B cell (primary cell): ENCODE measurements at regions not wholly inside any gene's neighbourhood (a gene's known extent, or its start where the extent isn't known, plus 50 kb on each side); places are given as distances from the start of the nearest gene placed in this dataset.

Source experiments
- ATAC-seq: fragments of 200-7000 bp; cut with Tn5 transposase; one replicate; pipeline ENCODE4 v1.10.0; 2021; ENCODE audit warnings: low read depth, mild to moderate bottlenecking, moderate number of reproducible peaks, moderate library complexity
- CTCF ChIA-PET: fragments of 350-600 bp; sonication (Branson Sonifier 250); formaldehyde crosslinking; loops from one replicate; lab custom pipeline; 2021; ENCODE audit warnings: antibody characterized with exemption, inconsistent platforms; lab: Charles Lee
- POLR2A ChIA-PET: fragments of 350-600 bp; sonication (Branson Sonifier 250); formaldehyde crosslinking; loops from one replicate; lab custom pipeline; 2021; ENCODE audit warnings: antibody characterized with exemption; lab: Charles Lee
- DNase-seq: peaks from one replicate; pipeline ENCODE4 v3.0.0; 2013
- H2AFZ ChIP-seq: 2 replicates; pipeline ENCODE4 v1.6.1; 2012; ENCODE audit warnings: mild to moderate bottlenecking, low read depth, low read length; ENCODE audit not compliant: insufficient read depth, poor library complexity, severe bottlenecking
- H3K27ac ChIP-seq, 2 donors: 1 replicate in 1 of 2; 2 replicates in 1 of 2; pipeline ENCODE4 v1.5.1; 2012 to 2013; ENCODE audit warnings: low read length in 2 of 2, mild to moderate bottlenecking in 2 of 2, moderate library complexity in 1 of 2
- H3K27me3 ChIP-seq, 4 experiments: fragments of 200-600 bp in 1 of 4; sonication (generic) in 1 of 4; replicated peaks in 1 of 4; 1 replicate in 2 of 4; 2 replicates in 2 of 4; pipeline versions ENCODE4 v1.6.1 to v1.7.0; 2013 to 2016; ENCODE audit warnings: low read length in 3 of 4, mild to moderate bottlenecking in 2 of 4, mixed read lengths in 1 of 4, moderate library complexity in 1 of 4; ENCODE audit not compliant: insufficient read depth in 4 of 4, control insufficient read depth in 3 of 4; ENCODE audit errors: control extremely low read depth in 1 of 4
- H3K36me3 ChIP-seq, 2 experiments: replicated peaks in 1 of 2; 1 replicate in 1 of 2; 2 replicates in 1 of 2; pipeline versions ENCODE4 v1.6.1 to v1.7.1; 2013; ENCODE audit warnings: low read length in 1 of 2; ENCODE audit not compliant: insufficient read depth in 2 of 2, control insufficient read depth in 1 of 2; ENCODE audit errors: control extremely low read depth in 1 of 2, extremely low read depth in 1 of 2
- H3K4me1 ChIP-seq, 2 donors: fragments of 200-600 bp in 1 of 2; sonication (generic) in 1 of 2; 1 replicate in 1 of 2; 2 replicates in 1 of 2; pipeline versions ENCODE4 v1.5.1 to v1.6.1; 2013 to 2017; ENCODE audit warnings: low read length in 2 of 2; ENCODE audit not compliant: control insufficient read depth in 2 of 2, insufficient read depth in 2 of 2
- H3K4me2 ChIP-seq: replicated peaks from 2 replicates; pipeline ENCODE3; 2012; ENCODE audit warnings: mild to moderate bottlenecking, low read depth, low read length; ENCODE audit not compliant: poor library complexity, severe bottlenecking
- H3K4me3 ChIP-seq, 5 experiments: fragments of 200-600 bp in 1 of 5; sonication (generic) in 1 of 5; 1 replicate in 3 of 5; 2 replicates in 2 of 5; pipeline versions ENCODE4 v1.5.1 to v1.7.0; 2011 to 2016; ENCODE audit warnings: low read length in 4 of 5, mild to moderate bottlenecking in 4 of 5, low read depth in 2 of 5, control low read depth in 1 of 5, moderate library complexity in 1 of 5; ENCODE audit not compliant: insufficient read depth in 1 of 5; ENCODE audit errors: control extremely low read depth in 1 of 5, extremely low read depth in 1 of 5
- H3K79me2 ChIP-seq: fragments of 200-600 bp; sonication (generic); one replicate; pipeline ENCODE4 v1.6.0; 2016; ENCODE audit warnings: low read length; ENCODE audit not compliant: control insufficient read depth, insufficient read depth
- H3K9ac ChIP-seq: fragments of 200-600 bp; sonication (generic); 2 replicates; pipeline ENCODE4 v1.6.1; 2017; ENCODE audit warnings: mild to moderate bottlenecking, low read length, moderate library complexity
- H3K9me3 ChIP-seq, 3 donors: one replicate each; pipeline versions ENCODE4 v1.6.1 to v1.7.1; 2013; ENCODE audit warnings: low read length in 2 of 3; ENCODE audit not compliant: control insufficient read depth in 2 of 3, insufficient read depth in 1 of 3; ENCODE audit errors: control extremely low read depth in 1 of 3
- H4K20me1 ChIP-seq: 2 replicates; pipeline ENCODE4 v1.6.0; 2012; ENCODE audit warnings: mild to moderate bottlenecking, low read length; ENCODE audit not compliant: insufficient read depth, control insufficient read depth, poor library complexity, severe bottlenecking
- H3K27ac Mint-ChIP-seq: one replicate; pipeline ENCODE4 v1.8.0; 2021; ENCODE audit warnings: mixed read lengths
- H3K27me3 Mint-ChIP-seq: one replicate; pipeline ENCODE4 v1.8.0; 2021; ENCODE audit warnings: mixed read lengths
- H3K4me1 Mint-ChIP-seq: one replicate; pipeline ENCODE4 v1.8.0; 2021; ENCODE audit warnings: mixed read lengths
- H3K4me3 Mint-ChIP-seq: one replicate; pipeline ENCODE4 v1.8.0; 2021; ENCODE audit warnings: mixed read lengths
- H3K9me3 Mint-ChIP-seq: one replicate; pipeline ENCODE4 v1.8.0; 2022; ENCODE audit warnings: mixed read lengths; ENCODE audit not compliant: insufficient read depth
- EZH2 ChIP-seq: IDR thresholded peaks from 2 replicates; pipeline ENCODE4 v1.6.1; 2012; ENCODE audit warnings: borderline replicate concordance, low read depth, mild to moderate bottlenecking, moderate library complexity, low read length; ENCODE audit not compliant: insufficient read depth, poor library complexity, severe bottlenecking
- WGBS: methylation state at CpG from one replicate; pipeline ENCODE4 v1.1.5; 2013; ENCODE audit warnings: missing lambda C conversion rate; ENCODE audit not compliant: insufficient coverage; 5-methylcytosine and 5-hydroxymethylcytosine counted together
- intact Hi-C: fragments of 100-400 bp; cut with micrococcal nuclease; formaldehyde crosslinking; loops from one replicate; pipeline ENCODE4 v1.10.0; 2022
- TF ChIP-seq, protein P1 (sequence below): fragments of 200-600 bp; IDR thresholded peaks from one replicate; pipeline ENCODE4 v1.8.0; 2022; ENCODE audit warnings: antibody characterized with exemption, mild to moderate bottlenecking

- peak; percentile 6 for ATAC-seq
- POLR2A ChIA-PET = interaction anchor here (0.5 kb wide), 1 partner anchor 103 kb away, joined by 3 read pairs; no protein-coding TSS in a partner anchor
- no peak overlapping the region for H2AFZ ChIP-seq
These were observed 512.8 kb upstream of the JARID2 start for GRCh38 chr6:14732844-14733757.

More at GRCh38 chr6:14732844-14733757, 512.8 kb upstream of the JARID2 start:
- H3K27me3 ChIP-seq = no peaks in the 10 kb centered on the region
- H3K36me3 ChIP-seq = no peaks in the 10 kb centered on the region
- intact Hi-C loops = no loop called here
- Mint-ChIP-seq H3K27me3 (no peaks in the 10 kb centered on the region), H3K4me1 (peaks cover 95% of the 10 kb centered on the region), H3K9me3 (peaks cover 2% of the 10 kb centered on the region), H3K4me3 (peak overlapping the region; percentile 47), H3K27ac (peak overlapping the region; percentile 93)
- TF ChIP-seq, protein P1, sequence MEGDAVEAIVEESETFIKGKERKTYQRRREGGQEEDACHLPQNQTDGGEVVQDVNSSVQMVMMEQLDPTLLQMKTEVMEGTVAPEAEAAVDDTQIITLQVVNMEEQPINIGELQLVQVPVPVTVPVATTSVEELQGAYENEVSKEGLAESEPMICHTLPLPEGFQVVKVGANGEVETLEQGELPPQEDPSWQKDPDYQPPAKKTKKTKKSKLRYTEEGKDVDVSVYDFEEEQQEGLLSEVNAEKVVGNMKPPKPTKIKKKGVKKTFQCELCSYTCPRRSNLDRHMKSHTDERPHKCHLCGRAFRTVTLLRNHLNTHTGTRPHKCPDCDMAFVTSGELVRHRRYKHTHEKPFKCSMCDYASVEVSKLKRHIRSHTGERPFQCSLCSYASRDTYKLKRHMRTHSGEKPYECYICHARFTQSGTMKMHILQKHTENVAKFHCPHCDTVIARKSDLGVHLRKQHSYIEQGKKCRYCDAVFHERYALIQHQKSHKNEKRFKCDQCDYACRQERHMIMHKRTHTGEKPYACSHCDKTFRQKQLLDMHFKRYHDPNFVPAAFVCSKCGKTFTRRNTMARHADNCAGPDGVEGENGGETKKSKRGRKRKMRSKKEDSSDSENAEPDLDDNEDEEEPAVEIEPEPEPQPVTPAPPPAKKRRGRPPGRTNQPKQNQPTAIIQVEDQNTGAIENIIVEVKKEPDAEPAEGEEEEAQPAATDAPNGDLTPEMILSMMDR = no peak
- TF ChIP-seq EZH2 = no peak
- H3K79me2 ChIP-seq = no peaks in the 10 kb centered on the region
- H3K27ac ChIP-seq = no peak overlapping the region
- CTCF ChIA-PET = no interaction called here
- no peak overlapping the region for H3K4me3 ChIP-seq
- no peak for DNase-seq
- 66% methylated on average over 8 of the region's 17 CpGs for WGBS
- H3K9me3 ChIP-seq = peaks cover 0 to 4% (median 0%) of the 10 kb centered on the region in 3 donors
- no peak overlapping the region for H3K9ac ChIP-seq
- peaks cover 83 to 97% of the 10 kb centered on the region in 2 donors for H3K4me1 ChIP-seq
- peak overlapping the region; percentile 70 for H3K4me2 ChIP-seq
- H4K20me1 ChIP-seq = no peaks in the 10 kb centered on the region
